ENCODE measurements at regions not wholly inside any gene's neighbourhood (a gene's known extent, or its start where the extent isn't known, plus 50 kb on each side); places are given as distances from the start of the nearest gene placed in this dataset.
"Not testable (repeated sequence)": the region's sequence is repeated elsewhere in the genome, so short reads cannot be mapped to it uniquely, and the experiment has no call there.

DNA sequence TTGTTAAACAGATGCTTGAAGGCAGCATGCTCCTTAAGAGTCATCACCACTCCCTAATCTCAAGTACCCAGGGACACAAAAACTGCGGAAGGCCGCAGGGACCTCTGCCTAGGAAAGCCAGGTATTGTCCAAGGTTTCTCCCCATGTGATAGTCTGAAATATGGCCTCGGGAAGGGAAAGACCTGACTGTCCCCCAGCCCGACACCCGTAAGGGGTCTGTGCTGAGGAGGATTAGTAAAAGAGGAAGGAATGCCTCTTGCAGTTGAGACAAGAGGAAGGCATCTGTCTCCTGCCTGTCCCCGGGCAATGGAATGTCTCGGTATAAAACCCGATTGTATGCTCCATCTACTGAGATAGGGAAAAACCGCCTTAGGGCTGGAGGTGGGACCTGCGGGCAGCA lies 245.8 kb downstream of the EPHA7 start:
- TF ChIP-seq EZH2 (IDR thresholded peaks at IDR 0.05; ENCODE audit: low read depth, low read length, severe bottlenecking); ZNF274 (IDR thresholded peaks at IDR 0.05; ENCODE audit: borderline replicate concordance, extremely low read depth, low read length); POLR2AphosphoS5 (IDR thresholded peaks at IDR 0.05; ENCODE audit: low read depth, low read length); TAF1 (IDR thresholded peaks at IDR 0.05; ENCODE audit: low read depth, low read length); CEBPB (IDR thresholded peaks at IDR 0.05; ENCODE audit: low read depth, low read length): not testable (repeated sequence)
- TF ChIP-seq, protein P1, sequence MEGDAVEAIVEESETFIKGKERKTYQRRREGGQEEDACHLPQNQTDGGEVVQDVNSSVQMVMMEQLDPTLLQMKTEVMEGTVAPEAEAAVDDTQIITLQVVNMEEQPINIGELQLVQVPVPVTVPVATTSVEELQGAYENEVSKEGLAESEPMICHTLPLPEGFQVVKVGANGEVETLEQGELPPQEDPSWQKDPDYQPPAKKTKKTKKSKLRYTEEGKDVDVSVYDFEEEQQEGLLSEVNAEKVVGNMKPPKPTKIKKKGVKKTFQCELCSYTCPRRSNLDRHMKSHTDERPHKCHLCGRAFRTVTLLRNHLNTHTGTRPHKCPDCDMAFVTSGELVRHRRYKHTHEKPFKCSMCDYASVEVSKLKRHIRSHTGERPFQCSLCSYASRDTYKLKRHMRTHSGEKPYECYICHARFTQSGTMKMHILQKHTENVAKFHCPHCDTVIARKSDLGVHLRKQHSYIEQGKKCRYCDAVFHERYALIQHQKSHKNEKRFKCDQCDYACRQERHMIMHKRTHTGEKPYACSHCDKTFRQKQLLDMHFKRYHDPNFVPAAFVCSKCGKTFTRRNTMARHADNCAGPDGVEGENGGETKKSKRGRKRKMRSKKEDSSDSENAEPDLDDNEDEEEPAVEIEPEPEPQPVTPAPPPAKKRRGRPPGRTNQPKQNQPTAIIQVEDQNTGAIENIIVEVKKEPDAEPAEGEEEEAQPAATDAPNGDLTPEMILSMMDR (IDR thresholded peaks at IDR 0.05; ENCODE audit: control extremely low read depth in 1 of 3, insufficient read depth in 1 of 3, low read depth in 1 of 3, low read length in 3 of 3) = not testable (repeated sequence)

All from H1 (cell line).